Spleen (tissue), 7 donors: ENCODE measurements at regions not wholly inside any gene's neighbourhood (a gene's known extent, or its start where the extent isn't known, plus 50 kb on each side); places are given as distances from the start of the nearest gene placed in this dataset.

Experiments used
- CTCF ChIP-seq, 11 experiments: fragments of 200-600 bp in 7 of 11; fragments of 450-650 bp in 4 of 11; sonication (generic) in 4 of 11; IDR thresholded peaks in 8 of 11; conservative IDR thresholded peaks in 3 of 11; 1 replicate in 7 of 11; 2 replicates in 4 of 11; pipeline versions ENCODE4 v1.4.0 to v1.8.0; 2016 to 2021; ENCODE audit warnings: antibody characterized with exemption in 11 of 11, inconsistent platforms in 4 of 11, mild to moderate bottlenecking in 1 of 11
- POLR2A ChIP-seq, 3 donors: fragments of 450-650 bp; IDR thresholded peaks; one replicate each; pipeline ENCODE4 v1.5.1; 2017; ENCODE audit warnings: antibody characterized with exemption in 3 of 3, mild to moderate bottlenecking in 1 of 3
- POLR2AphosphoS5 ChIP-seq, 3 donors: sonication (generic); formaldehyde crosslinking; IDR thresholded peaks; one replicate each; pipeline ENCODE4 v1.5.1; 2017; ENCODE audit warnings: antibody characterized with exemption in 3 of 3
- donor health status: DM: no; HTN: no; CAD: no; lungs with moderate emphysema.
- donor health status: DM: no; HTN: no; CAD: no.
- donor health status: DM: no; HTN: no; CAD: no.

- TF ChIP-seq CTCF (IDR thresholded peaks at IDR 0.05 in 8 of 11, conservative IDR thresholded peaks at IDR 0.05 in 3 of 11): no peak
- TF ChIP-seq POLR2AphosphoS5 (IDR thresholded peaks at IDR 0.05): no peak
- no peak for TF ChIP-seq POLR2A (IDR thresholded peaks at IDR 0.05)
Measured at GRCh38 chr12:43151441-43151981, 400.5 kb downstream of the ADAMTS20 start.
